ENCODE measurements at regions not wholly inside any gene's neighbourhood (a gene's known extent, or its start where the extent isn't known, plus 50 kb on each side); places are given as distances from the start of the nearest gene placed in this dataset.
"Not testable (repeated sequence)": the region's sequence is repeated elsewhere in the genome, so short reads cannot be mapped to it uniquely, and the experiment has no call there.

DNA sequence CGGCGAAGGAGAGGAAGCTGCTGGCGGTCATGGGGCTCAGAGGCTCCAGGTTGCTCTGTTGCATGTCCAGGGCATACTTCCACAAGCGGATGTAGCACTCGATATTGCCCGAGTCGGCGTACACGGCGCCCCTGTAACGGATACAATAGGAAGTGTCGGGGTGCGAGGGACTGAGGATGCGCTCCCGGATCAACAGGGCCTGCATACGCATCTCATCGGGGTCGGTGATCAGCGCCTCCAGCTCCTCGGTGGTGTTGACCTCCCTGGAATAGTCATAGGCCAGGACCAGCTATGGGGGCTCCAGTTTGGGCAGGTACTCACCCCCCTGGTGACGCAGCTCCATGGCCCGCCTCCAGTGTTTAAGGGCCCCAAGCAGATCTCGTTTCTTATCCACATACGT is 150.8 kb downstream of the POTEC start:
- H3K27me3 Mint-ChIP-seq; H3K4me3 Mint-ChIP-seq; H3K27ac Mint-ChIP-seq; DNase-seq; H3K36me3 Mint-ChIP-seq (ENCODE audit: low read depth); H3K9me3 Mint-ChIP-seq; intact Hi-C loops (cut with micrococcal nuclease); H3K4me1 Mint-ChIP-seq: not testable (repeated sequence)

- not testable (repeated sequence) for H3K36me3 Mint-ChIP-seq (ENCODE audit: low read depth)
Measured at GRCh38 chr18:14384961-14385360, 158.4 kb downstream of the POTEC start.

DNA sequence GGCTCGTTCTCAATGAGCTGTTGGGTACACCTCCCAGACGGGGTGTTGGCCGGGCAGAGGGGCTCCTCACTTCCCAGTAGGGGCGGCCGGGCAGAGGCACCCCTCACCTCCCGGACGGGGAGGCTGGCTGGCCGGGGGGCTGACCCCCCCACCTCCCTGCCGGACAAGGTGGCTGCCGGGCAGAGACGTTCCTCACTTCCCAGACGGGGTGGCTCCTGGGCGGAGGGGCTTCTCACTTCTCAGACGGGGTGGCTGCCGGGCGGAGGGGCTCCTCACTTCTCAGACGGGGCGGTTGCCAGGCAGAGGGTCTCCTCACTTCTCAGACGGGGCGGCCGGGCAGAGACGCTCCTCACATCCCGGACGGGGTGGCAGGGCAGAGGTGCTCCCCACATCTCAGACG is 160.7 kb downstream of the POTEC start:
- H3K4me3 Mint-ChIP-seq; intact Hi-C loops (cut with micrococcal nuclease); H3K27me3 Mint-ChIP-seq; H3K9me3 Mint-ChIP-seq; H3K36me3 Mint-ChIP-seq (ENCODE audit: low read depth); DNase-seq; H3K4me1 Mint-ChIP-seq; H3K27ac Mint-ChIP-seq: not testable (repeated sequence)

More at GRCh38 chr18:14384961-14385360, 158.4 kb downstream of the POTEC start:
- H3K27me3 Mint-ChIP-seq; DNase-seq; H3K4me1 Mint-ChIP-seq; H3K4me3 Mint-ChIP-seq; intact Hi-C loops (cut with micrococcal nuclease); H3K27ac Mint-ChIP-seq; H3K9me3 Mint-ChIP-seq: not testable (repeated sequence)

DNA sequence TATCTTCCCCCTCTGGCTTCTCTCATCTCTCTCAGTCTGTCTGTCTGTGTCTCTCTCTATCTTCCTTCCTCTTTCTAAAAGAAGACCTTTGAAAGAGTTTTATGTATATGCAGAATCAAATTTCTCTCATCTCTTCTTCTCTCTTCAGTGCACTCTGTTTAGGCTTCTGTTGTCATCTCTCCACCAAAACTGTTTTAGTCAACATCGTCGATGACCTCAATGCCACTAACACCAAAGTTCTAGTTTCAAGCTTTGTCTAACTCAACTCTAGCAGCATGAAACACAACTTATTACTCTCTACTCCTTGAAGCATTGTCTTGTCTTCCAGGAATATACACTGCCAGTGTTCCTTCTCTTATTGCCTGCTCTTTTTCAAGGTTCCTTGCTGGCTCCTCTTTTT is 163.9 kb downstream of the POTEC start:
- H3K27me3 Mint-ChIP-seq; H3K36me3 Mint-ChIP-seq (ENCODE audit: low read depth); H3K4me1 Mint-ChIP-seq; H3K27ac Mint-ChIP-seq; H3K4me3 Mint-ChIP-seq; intact Hi-C loops (cut with micrococcal nuclease); DNase-seq; H3K9me3 Mint-ChIP-seq: not testable (repeated sequence)

DNA sequence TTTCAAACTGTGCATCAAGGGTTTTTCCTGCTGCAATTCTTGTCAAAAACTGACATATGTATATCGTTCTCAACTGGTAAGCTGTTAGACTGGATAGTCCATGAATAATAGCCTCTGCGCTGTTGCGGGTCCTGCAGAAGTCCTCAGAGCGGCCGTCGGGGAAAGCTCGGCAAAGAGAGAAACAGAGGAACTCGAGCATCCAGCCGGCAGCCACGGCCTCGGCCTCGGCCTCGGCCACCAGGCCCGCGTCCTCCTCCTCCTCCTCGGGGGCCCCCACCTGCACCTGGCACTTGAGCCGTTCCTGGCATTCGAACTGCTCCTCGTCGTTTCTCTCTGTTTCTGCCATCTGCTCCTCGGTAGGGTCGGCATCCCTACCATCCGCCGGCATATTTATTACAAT is 165.0 kb downstream of the POTEC start:
- H3K27ac Mint-ChIP-seq; H3K4me1 Mint-ChIP-seq; H3K9me3 Mint-ChIP-seq; intact Hi-C loops (cut with micrococcal nuclease); H3K36me3 Mint-ChIP-seq (ENCODE audit: low read depth); H3K27me3 Mint-ChIP-seq; H3K4me3 Mint-ChIP-seq; DNase-seq: not testable (repeated sequence)

GRCh38 chr18:14361346-14361745 is 182.1 kb downstream of the POTEC start:
- H3K36me3 Mint-ChIP-seq (ENCODE audit: low read depth); H3K4me1 Mint-ChIP-seq; intact Hi-C loops (cut with micrococcal nuclease); H3K27me3 Mint-ChIP-seq; DNase-seq; H3K9me3 Mint-ChIP-seq; H3K4me3 Mint-ChIP-seq; H3K27ac Mint-ChIP-seq: not testable (repeated sequence)

DNA sequence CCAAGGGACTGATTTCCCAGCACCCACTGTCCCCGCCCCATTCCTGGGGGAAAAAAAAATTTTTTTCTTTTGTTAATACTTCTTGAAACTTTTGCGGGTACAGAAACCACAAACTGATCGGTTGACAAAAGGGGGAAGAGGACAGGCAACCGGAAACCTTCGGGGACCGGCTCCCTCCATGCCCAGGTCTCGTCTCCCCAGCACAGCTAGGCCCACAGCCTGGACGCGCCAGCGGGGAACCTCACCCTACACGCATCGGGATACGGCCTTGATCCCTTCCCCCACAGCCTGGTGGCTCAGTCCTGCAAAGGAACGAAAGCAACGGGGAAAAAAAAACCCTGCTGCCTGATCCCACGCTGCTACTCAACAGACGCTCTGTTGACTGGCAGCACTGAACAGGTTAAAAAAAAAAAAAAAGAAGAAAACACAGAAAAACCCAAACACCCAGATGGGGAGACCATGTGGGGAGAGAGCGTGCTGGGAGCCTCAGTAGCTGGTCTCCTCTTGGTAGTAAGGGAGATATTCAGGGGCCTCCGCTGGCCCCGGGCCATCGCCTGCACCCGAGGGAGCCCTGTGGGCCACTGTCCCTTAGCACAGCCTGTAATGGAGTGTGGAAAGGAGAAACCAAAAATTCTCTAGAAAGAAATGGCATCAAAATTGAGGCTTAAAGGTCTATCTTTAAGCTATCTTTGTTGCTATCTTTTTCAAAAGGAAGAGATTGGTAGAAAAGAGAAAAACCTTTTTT is 185.7 kb downstream of the POTEC start:
- H3K27ac Mint-ChIP-seq; H3K9me3 Mint-ChIP-seq; H3K4me3 Mint-ChIP-seq; DNase-seq; H3K36me3 Mint-ChIP-seq (ENCODE audit: low read depth); H3K27me3 Mint-ChIP-seq; intact Hi-C loops (cut with micrococcal nuclease); H3K4me1 Mint-ChIP-seq: not testable (repeated sequence)

DNA sequence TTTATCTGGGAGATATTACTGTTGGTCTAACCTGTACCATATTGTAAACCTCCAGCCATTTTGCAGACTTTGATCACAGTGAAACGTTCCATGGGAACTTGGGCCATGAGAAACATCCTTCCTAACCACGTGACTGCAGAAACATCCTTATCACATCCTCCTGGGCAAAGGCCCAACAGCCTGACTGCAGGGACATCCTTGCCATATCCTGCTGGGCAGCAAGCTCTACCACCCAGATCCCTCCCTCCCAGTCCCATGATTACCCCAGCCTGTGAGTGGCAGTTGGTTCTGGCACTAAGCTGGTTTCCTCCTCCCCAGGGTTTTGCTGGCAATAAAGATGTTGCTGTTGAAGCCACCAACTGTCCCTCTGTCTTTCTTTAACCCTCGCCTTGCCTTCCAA is 201.2 kb downstream of the POTEC start:
- H3K27ac Mint-ChIP-seq; intact Hi-C loops (cut with micrococcal nuclease): not testable (repeated sequence)

GRCh38 chr18:14336017-14336416 is 203.8 kb upstream of the ZNF519 start:
- H3K36me3 Mint-ChIP-seq (ENCODE audit: low read depth); H3K4me3 Mint-ChIP-seq; H3K9me3 Mint-ChIP-seq; DNase-seq; H3K27ac Mint-ChIP-seq; H3K27me3 Mint-ChIP-seq; H3K4me1 Mint-ChIP-seq; intact Hi-C loops (cut with micrococcal nuclease): not testable (repeated sequence)

More for the DNA sequence above, 201.2 kb downstream of the POTEC start:
- not testable (repeated sequence) for H3K9me3 Mint-ChIP-seq; DNase-seq; H3K4me3 Mint-ChIP-seq; H3K27me3 Mint-ChIP-seq; H3K36me3 Mint-ChIP-seq (ENCODE audit: low read depth); H3K4me1 Mint-ChIP-seq

DNA sequence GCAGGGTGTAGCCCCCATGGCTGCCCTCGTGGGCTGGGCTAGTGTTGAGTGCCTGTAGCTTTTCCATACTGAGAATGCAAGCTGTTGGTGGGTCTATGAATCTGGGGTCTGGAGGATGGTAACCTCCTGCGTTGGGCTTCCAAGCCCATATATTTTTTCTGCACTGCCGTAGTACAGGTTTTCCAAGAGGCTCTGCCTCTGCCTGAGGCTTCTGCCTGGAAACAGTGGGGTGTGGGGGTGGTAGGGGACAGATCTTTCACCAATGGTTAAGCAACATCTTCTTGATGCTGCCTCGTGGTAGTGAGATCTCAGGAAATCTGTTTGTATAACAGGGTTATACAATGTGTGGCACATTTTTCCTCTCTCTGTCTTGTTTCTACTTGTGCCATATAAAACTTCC is 189.0 kb upstream of the ZNF519 start:
- H3K27ac Mint-ChIP-seq; H3K4me3 Mint-ChIP-seq; H3K36me3 Mint-ChIP-seq (ENCODE audit: low read depth); H3K27me3 Mint-ChIP-seq; DNase-seq; H3K9me3 Mint-ChIP-seq; H3K4me1 Mint-ChIP-seq; intact Hi-C loops (cut with micrococcal nuclease): not testable (repeated sequence)

DNA sequence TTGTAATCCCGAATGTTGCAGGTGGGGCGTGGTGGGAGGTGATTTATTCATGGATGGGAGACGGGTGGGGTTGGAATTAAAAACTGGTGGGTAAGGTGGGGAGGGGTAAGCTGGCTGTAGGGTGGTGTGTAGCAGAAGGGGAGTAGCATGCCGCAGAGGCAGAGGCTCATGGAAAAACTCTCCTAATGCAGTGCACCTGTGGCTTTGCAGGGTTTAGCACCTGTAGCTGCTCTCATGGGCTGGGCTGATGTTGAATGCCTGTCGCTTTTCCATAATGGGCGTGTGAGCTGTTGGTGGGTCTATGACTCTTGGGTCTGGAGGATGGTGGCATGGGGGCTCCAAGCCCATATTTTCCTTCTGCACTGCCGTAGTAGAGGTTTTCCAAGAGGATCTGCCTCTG is 169.0 kb upstream of the ZNF519 start:
- H3K4me3 Mint-ChIP-seq; H3K36me3 Mint-ChIP-seq (ENCODE audit: low read depth); H3K27me3 Mint-ChIP-seq; intact Hi-C loops (cut with micrococcal nuclease); DNase-seq; H3K27ac Mint-ChIP-seq; H3K9me3 Mint-ChIP-seq; H3K4me1 Mint-ChIP-seq: not testable (repeated sequence)

GRCh38 chr18:14295081-14295480 is 162.8 kb upstream of the ZNF519 start:
- H3K4me1 Mint-ChIP-seq; intact Hi-C loops (cut with micrococcal nuclease): not testable (repeated sequence)

GRCh38 chr18:14285053-14285452 is 152.8 kb upstream of the ZNF519 start:
- no peak for DNase-seq
- no peaks in the 10 kb centered on the region for H3K36me3 Mint-ChIP-seq (ENCODE audit: low read depth)
- peaks cover 4% of the 10 kb centered on the region for H3K9me3 Mint-ChIP-seq
- no peak overlapping the region for H3K27ac Mint-ChIP-seq
- H3K4me3 Mint-ChIP-seq: no peak overlapping the region
- H3K27me3 Mint-ChIP-seq: no peaks in the 10 kb centered on the region
- intact Hi-C loops (cut with micrococcal nuclease): no loop called here
- H3K4me1 Mint-ChIP-seq: no peaks in the 10 kb centered on the region

More at GRCh38 chr18:14295081-14295480, 162.8 kb upstream of the ZNF519 start:
- not testable (repeated sequence) for H3K4me3 Mint-ChIP-seq; H3K9me3 Mint-ChIP-seq; H3K36me3 Mint-ChIP-seq (ENCODE audit: low read depth); H3K27ac Mint-ChIP-seq; H3K27me3 Mint-ChIP-seq; DNase-seq

DNA sequence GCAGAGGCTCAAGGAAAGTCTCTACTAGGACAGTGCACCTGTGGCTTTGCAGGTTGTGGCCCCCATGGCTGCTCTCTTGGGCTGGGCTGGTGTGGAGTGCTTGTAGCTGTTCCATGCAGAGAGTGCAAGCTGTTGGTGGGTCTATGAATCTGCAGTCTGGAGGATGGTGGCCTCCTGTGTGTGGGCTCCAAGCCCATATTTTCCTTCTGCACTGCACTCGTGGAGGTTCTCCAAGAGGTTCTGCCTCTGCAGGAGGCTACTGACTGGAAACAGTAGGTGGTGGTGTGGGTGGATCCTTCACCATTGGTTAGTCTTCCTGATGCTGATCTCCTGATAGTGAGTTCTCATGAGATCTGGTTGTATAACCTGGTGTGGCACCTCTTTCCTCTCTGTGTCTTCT is 143.2 kb upstream of the ZNF519 start:
- intact Hi-C loops (cut with micrococcal nuclease); H3K36me3 Mint-ChIP-seq (ENCODE audit: low read depth); H3K27ac Mint-ChIP-seq; DNase-seq; H3K4me1 Mint-ChIP-seq; H3K9me3 Mint-ChIP-seq; H3K27me3 Mint-ChIP-seq; H3K4me3 Mint-ChIP-seq: not testable (repeated sequence)
